HG03060 (cell line): ENCODE measurements at regions not wholly inside any gene's neighbourhood (a gene's known extent, or its start where the extent isn't known, plus 50 kb on each side); places are given as distances from the start of the nearest gene placed in this dataset.
"Not testable (repeated sequence)": the region's sequence is repeated elsewhere in the genome, so short reads cannot be mapped to it uniquely, and the experiment has no call there.

Source experiments
- ATAC-seq: cut with Tn5 transposase; IDR thresholded peaks from one replicate; pipeline ENCODE4 v1.9.1; 2021; ENCODE audit warnings: low read depth, moderate number of reproducible peaks; ENCODE audit not compliant: unreplicated experiment

GRCh38 chr21:15638856-15639549, 90.8 kb upstream of the USP25 start:
- ATAC-seq, result no peak

- not testable (repeated sequence) for ATAC-seq
These were observed 89.7 kb upstream of the USP25 start for GRCh38 chr21:15640113-15640512.

- ATAC-seq, result no peak
These were observed 85.3 kb upstream of the USP25 start for GRCh38 chr21:15644489-15644888.

- no peak for ATAC-seq
These were observed 84.0 kb upstream of the USP25 start for GRCh38 chr21:15645830-15646229.

GRCh38 chr21:15650735-15651134, 79.0 kb upstream of the USP25 start:
- no peak for ATAC-seq

GRCh38 chr21:15651172-15651571, 78.6 kb upstream of the USP25 start:
- ATAC-seq, result no peak

GRCh38 chr21:15653710-15654109, 76.1 kb upstream of the USP25 start:
- no peak for ATAC-seq

- no peak for ATAC-seq
These were observed 75.6 kb upstream of the USP25 start for GRCh38 chr21:15654171-15654570.

- ATAC-seq, result no peak
These were observed 69.9 kb upstream of the USP25 start for GRCh38 chr21:15659753-15660422.

GRCh38 chr21:15660423-15660804, 69.4 kb upstream of the USP25 start:
- no peak for ATAC-seq

GRCh38 chr21:15667010-15667409, 62.8 kb upstream of the USP25 start:
- no peak for ATAC-seq

- no peak for ATAC-seq
These were observed 62.0 kb upstream of the USP25 start for GRCh38 chr21:15667819-15668218.

- ATAC-seq, result no peak
These were observed 60.5 kb upstream of the USP25 start for GRCh38 chr21:15669247-15669646.

- no peak for ATAC-seq
These were observed 58.6 kb upstream of the USP25 start for GRCh38 chr21:15671188-15671587.

- not testable (repeated sequence) for ATAC-seq
These were observed 57.2 kb upstream of the USP25 start for GRCh38 chr21:15672578-15672977.

- ATAC-seq, result no peak
These were observed 52.8 kb upstream of the USP25 start for GRCh38 chr21:15676935-15677334.

- ATAC-seq, result no peak
These were observed 50.2 kb upstream of the USP25 start for GRCh38 chr21:15679630-15680029.
